HG03196 (cell line): ENCODE measurements at regions not wholly inside any gene's neighbourhood (a gene's known extent, or its start where the extent isn't known, plus 50 kb on each side); places are given as distances from the start of the nearest gene placed in this dataset.

Source experiments
- ATAC-seq: cut with Tn5 transposase; IDR thresholded peaks from one replicate; pipeline ENCODE4 v1.9.1; 2021; ENCODE audit not compliant: unreplicated experiment

DNA sequence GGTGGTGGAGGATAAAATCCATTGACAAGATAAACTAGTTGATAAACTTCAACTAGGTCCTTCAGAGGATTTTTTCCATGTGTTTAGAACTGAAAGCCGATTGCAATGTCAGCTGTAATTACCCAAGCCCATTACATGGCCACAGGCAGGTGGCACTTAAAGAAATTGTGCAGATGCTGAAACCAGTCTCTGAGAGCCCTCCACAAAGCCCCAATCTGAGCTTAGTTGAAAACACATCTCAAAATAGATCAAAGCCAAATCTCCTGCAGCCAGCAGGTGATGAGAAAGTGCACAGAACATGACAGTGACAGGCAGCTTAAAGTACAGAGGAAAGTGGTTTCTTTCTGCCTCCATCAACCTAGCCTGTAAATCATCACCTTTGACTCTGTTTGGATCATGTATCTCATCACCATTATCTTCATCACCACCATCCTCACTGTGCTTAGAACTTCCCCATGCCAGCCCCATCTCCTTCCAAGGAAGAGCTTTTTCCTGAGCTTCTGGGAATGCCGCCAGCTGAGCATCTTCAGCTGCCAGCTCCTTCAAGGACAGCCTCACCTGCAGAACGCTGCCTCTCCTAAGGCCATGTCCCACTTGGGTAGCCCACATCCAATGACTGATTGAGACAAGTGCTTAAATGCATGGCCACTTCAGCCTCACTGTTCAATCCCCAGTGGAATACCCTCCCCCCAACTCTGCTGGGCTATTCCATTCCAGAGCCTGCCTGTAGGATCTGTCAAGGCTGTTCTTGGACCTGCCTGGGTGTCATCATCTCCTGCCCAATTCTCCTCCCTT, 219.5 kb upstream of the TMEM132C start:
- ATAC-seq, result no peak

- no peak for ATAC-seq
Observed at GRCh38 chr12:128052331-128052730, 214.6 kb upstream of the TMEM132C start.

GRCh38 chr12:128052777-128053176, 214.2 kb upstream of the TMEM132C start:
- no peak for ATAC-seq

GRCh38 chr12:128055567-128055966, 211.4 kb upstream of the TMEM132C start:
- no peak for ATAC-seq

GRCh38 chr12:128056136-128056801, 210.7 kb upstream of the TMEM132C start:
- ATAC-seq, result no peak

- no peak for ATAC-seq
Observed at GRCh38 chr12:128057586-128057985, 209.4 kb upstream of the TMEM132C start.

GRCh38 chr12:128059621-128060370, 207.2 kb upstream of the TMEM132C start:
- ATAC-seq, result no peak

DNA sequence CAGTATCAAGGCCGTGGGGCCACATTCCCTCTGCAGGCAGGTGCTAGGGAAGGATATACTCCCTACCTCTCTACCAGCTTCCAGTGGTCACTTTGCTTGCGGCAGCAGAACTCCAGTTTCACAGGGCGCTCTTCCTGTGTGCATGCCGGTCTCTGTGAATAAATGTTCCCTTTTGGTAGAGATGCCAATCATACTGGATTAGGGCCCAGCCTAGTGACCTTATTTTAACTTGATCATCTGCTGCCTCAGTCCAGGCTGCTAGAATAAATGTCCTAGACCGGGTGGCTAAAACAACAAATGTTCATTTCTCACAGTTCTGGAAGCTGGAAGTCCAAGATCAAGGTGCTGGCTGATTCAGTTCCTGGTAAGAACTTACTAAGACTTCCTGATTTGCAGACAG, 198.8 kb upstream of the TMEM132C start:
- no peak for ATAC-seq

GRCh38 chr12:128069359-128069997, 197.5 kb upstream of the TMEM132C start:
- no peak for ATAC-seq

GRCh38 chr12:128073937-128074336, 193.0 kb upstream of the TMEM132C start:
- ATAC-seq, result no peak

DNA sequence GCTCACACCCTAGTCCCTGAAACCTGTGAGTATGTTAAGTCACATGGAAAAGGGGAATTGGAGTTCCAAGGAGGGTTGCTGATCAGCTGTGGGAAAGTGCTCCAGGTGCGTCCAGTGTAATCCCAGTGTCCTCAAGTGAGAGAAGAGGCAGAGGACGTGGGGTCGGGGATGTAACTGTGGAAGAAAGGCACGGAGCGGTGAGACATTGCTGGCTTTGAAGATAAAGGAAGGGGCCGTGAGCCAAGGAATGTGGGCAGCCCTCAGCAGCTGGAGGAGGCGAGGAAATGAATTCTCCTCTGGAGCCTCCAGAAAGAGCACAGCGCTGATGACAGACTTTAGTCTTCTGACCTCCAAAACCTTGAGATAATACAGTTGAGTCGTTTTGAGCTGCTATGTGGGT, 191.6 kb upstream of the TMEM132C start:
- ATAC-seq, result no peak

- ATAC-seq, result no peak
Observed at GRCh38 chr12:128076188-128076587, 190.8 kb upstream of the TMEM132C start.

- ATAC-seq, result no peak
Observed at GRCh38 chr12:128077211-128077916, 189.6 kb upstream of the TMEM132C start.

- ATAC-seq, result no peak
Observed at GRCh38 chr12:128077917-128078298, 189.1 kb upstream of the TMEM132C start.

GRCh38 chr12:128078301-128078971, 188.5 kb upstream of the TMEM132C start:
- no peak for ATAC-seq

GRCh38 chr12:128079446-128079845, 187.5 kb upstream of the TMEM132C start:
- no peak for ATAC-seq

GRCh38 chr12:128083132-128083729, 183.7 kb upstream of the TMEM132C start:
- no peak for ATAC-seq

DNA sequence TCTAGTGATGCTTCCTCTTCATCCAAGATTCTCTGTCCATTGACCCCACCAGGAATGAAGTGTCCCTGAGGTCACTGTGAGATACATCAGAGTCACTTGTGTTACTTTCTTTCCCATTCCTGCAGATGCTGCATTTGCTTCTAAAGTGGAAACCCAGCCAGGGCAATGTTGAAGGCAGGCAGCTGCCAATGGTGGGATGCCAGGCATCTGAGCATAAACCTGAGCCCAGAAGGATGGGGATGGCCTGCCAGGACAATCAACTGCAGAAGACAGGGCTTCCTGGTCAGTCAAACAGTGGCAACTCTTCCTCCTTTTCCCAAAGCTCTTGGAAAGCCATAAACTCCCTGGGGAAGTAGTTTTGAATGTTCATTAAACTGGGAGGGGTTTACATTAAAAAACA, 178.0 kb upstream of the TMEM132C start:
- no peak for ATAC-seq

- ATAC-seq, result no peak
Observed at GRCh38 chr12:128089961-128090360, 177.0 kb upstream of the TMEM132C start.
